SJCRH30 (cell line): ENCODE measurements at regions not wholly inside any gene's neighbourhood (a gene's known extent, or its start where the extent isn't known, plus 50 kb on each side); places are given as distances from the start of the nearest gene placed in this dataset.
A peak's percentile ranks its signal among the peaks of the same experiment; 100 is the strongest.
"Not testable (repeated sequence)": the region's sequence is repeated elsewhere in the genome, so short reads cannot be mapped to it uniquely, and the experiment has no call there.

Experiments
- DNase-seq, 2 experiments: peaks; one replicate each; pipeline ENCODE4 v3.0.0-alpha.2; 2015 to 2020
- H3K27ac ChIP-seq: fragments of 250-450 bp; sonication (Bioruptor Pico); 2 replicates; pipeline ENCODE4 v1.5.1; 2020; ENCODE audit warnings: mild to moderate bottlenecking, moderate library complexity
- H3K27me3 ChIP-seq: fragments of 250-450 bp; sonication (Bioruptor Pico); 2 replicates; pipeline ENCODE4 v1.5.1; 2020; ENCODE audit warnings: mild to moderate bottlenecking, moderate library complexity
- H3K36me3 ChIP-seq: fragments of 250-450 bp; sonication (Bioruptor Pico); 2 replicates; pipeline ENCODE4 v1.5.1; 2020; ENCODE audit warnings: mild to moderate bottlenecking, moderate library complexity
- H3K4me1 ChIP-seq: fragments of 250-450 bp; sonication (Bioruptor Pico); 2 replicates; pipeline ENCODE4 v1.5.1; 2020; ENCODE audit warnings: mild to moderate bottlenecking, moderate library complexity
- H3K4me3 ChIP-seq: fragments of 250-450 bp; sonication (Bioruptor Pico); 2 replicates; pipeline ENCODE4 v1.5.1; 2020; ENCODE audit warnings: mild to moderate bottlenecking, moderate library complexity
- H3K9me3 ChIP-seq: fragments of 250-450 bp; sonication (Bioruptor Pico); replicated peaks from 2 replicates; pipeline ENCODE4 v1.5.1; 2020; ENCODE audit warnings: mild to moderate bottlenecking, moderate library complexity

- no peaks in the 10 kb centered on the region for H3K4me1 ChIP-seq
- H3K9me3 ChIP-seq, result no peaks in the 10 kb centered on the region
- no peaks in the 10 kb centered on the region for H3K36me3 ChIP-seq
- 0 out of 2 replicates have a peak, but pooled peaks cover 4% of the 10 kb centered on the region for H3K27me3 ChIP-seq
- no peak overlapping the region for H3K4me3 ChIP-seq
- H3K27ac ChIP-seq, result no peak overlapping the region
- DNase-seq, result no peak
Observed at GRCh38 chr16:61128545-61129323, 907.5 kb downstream of the CDH8 start.

GRCh38 chr16:61105544-61105943 lies 930.7 kb downstream of the CDH8 start:
- H3K36me3 ChIP-seq, result no peaks in the 10 kb centered on the region
- H3K4me1 ChIP-seq, result no peaks in the 10 kb centered on the region
- no peak overlapping the region for H3K4me3 ChIP-seq
- no peak for DNase-seq
- 0 out of 2 replicates have a peak, but pooled peaks cover 4% of the 10 kb centered on the region for H3K9me3 ChIP-seq
- H3K27me3 ChIP-seq, result 0 out of 2 replicates have a peak, but pooled peaks cover 2% of the 10 kb centered on the region
- no peak overlapping the region for H3K27ac ChIP-seq

- no peaks in the 10 kb centered on the region for H3K36me3 ChIP-seq
- H3K27me3 ChIP-seq, result no peaks in the 10 kb centered on the region
- H3K4me1 ChIP-seq, result no peaks in the 10 kb centered on the region
- H3K9me3 ChIP-seq, result no peaks in the 10 kb centered on the region
- H3K27ac ChIP-seq, result no peak overlapping the region
- H3K4me3 ChIP-seq, result no peak overlapping the region
- peak in 1 of 2 experiments; percentile 23 for DNase-seq
Observed at GRCh38 chr16:61098505-61098904, 937.7 kb downstream of the CDH8 start.

- not testable (repeated sequence) for H3K4me3 ChIP-seq, H3K9me3 ChIP-seq, H3K4me1 ChIP-seq, H3K36me3 ChIP-seq, H3K27ac ChIP-seq, DNase-seq, H3K27me3 ChIP-seq
Observed at GRCh38 chr16:61091300-61091699, 944.9 kb downstream of the CDH8 start.

- H3K36me3 ChIP-seq, result no peaks in the 10 kb centered on the region
- no peak for DNase-seq
- H3K9me3 ChIP-seq, result no peaks in the 10 kb centered on the region
- no peak overlapping the region for H3K4me3 ChIP-seq
- no peaks in the 10 kb centered on the region for H3K4me1 ChIP-seq
- no peak overlapping the region for H3K27ac ChIP-seq
- no peaks in the 10 kb centered on the region for H3K27me3 ChIP-seq
Observed at GRCh38 chr16:61083711-61084110, 952.5 kb downstream of the CDH8 start.

DNA sequence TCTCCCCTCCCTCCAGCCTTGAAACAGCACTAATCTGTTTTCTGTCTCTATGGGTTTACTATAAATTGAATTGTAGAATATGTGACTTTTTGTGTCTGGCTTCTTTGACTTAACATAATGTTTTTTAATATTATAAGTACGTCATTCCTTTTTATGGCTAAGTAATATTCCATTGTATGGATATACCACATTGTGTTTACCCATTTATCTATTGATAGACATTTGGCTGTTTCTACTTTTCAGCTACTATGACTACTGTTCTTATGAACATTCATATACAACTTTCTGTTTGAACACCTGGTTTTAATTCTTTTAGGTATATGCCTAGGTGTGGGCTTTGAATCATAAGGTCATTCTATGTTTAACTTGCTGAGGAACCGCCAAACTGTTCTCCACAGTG lies 961.9 kb downstream of the CDH8 start:
- Histone ChIP-seq H3K9me3 (no peaks in the 10 kb centered on the region), H3K4me3 (no peak overlapping the region), H3K27ac (no peak overlapping the region), H3K4me1 (no peaks in the 10 kb centered on the region), H3K27me3 (no peaks in the 10 kb centered on the region), H3K36me3 (no peaks in the 10 kb centered on the region)
- DNase-seq, result no peak

DNA sequence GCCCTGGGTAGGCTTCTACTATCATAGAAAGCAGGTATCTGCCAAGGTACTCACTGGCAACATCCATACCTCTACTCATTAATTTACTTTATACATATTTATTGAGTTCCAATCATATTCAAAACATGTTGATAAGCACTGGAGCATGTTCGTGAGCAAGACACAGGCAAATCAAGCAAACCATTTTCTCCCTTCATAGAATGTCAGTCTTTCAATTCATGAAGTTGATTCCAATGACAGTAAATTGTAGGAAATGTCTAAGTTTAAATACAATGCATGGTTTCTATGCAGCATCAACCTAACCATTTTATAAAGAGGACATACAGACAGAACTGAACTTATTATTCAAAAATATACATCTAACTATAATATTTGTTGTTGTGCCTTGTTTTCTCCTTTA lies 978.6 kb downstream of the CDH8 start:
- Histone ChIP-seq H3K9me3 (no peaks in the 10 kb centered on the region), H3K27me3 (no peaks in the 10 kb centered on the region), H3K36me3 (no peaks in the 10 kb centered on the region), H3K4me1 (no peaks in the 10 kb centered on the region), H3K4me3 (no peak overlapping the region), H3K27ac (no peak overlapping the region)
- DNase-seq, result no peak

GRCh38 chr16:61050547-61050946 lies 985.7 kb downstream of the CDH8 start:
- Histone ChIP-seq H3K4me3 (no peak overlapping the region), H3K27me3 (no peaks in the 10 kb centered on the region; the same call in 1 of the 2 replicates), H3K4me1 (no peaks in the 10 kb centered on the region), H3K9me3 (no peaks in the 10 kb centered on the region), H3K36me3 (no peaks in the 10 kb centered on the region), H3K27ac (no peak overlapping the region)
- DNase-seq, result no peak

DNA sequence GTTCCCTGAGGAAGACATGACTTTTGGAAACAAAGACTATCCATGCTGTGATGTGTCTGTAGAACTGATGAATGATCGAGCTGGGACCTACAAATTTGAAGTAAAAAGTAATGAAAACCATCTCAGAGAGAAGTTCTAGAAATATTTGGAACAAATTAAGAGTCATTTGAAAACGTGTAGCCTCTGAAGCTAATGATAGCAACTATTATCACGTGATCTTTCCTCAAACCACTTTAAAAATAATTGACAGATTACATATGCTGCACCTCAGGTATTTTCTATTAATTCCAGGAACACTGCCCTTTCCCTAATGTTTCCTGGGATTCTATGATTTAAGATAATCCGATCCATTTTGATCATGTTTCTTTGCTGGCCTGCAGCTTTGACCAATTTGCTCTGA lies 990.3 kb downstream of the CDH8 start:
- DNase-seq, result no peak
- no peak overlapping the region for H3K27ac ChIP-seq
- no peaks in the 10 kb centered on the region for H3K36me3 ChIP-seq
- no peak overlapping the region for H3K4me3 ChIP-seq
- H3K27me3 ChIP-seq, result no peaks in the 10 kb centered on the region; the same call in 1 of the 2 replicates
- no peaks in the 10 kb centered on the region for H3K9me3 ChIP-seq
- H3K4me1 ChIP-seq, result no peaks in the 10 kb centered on the region

- DNase-seq, result peak; percentile 17 to 59
- H3K27ac ChIP-seq, result no peak overlapping the region
- H3K4me1 ChIP-seq, result no peaks in the 10 kb centered on the region
- H3K36me3 ChIP-seq, result no peaks in the 10 kb centered on the region
- no peaks in the 10 kb centered on the region for H3K9me3 ChIP-seq
- H3K27me3 ChIP-seq, result no peaks in the 10 kb centered on the region
- H3K4me3 ChIP-seq, result no peak overlapping the region
Observed at GRCh38 chr16:61042737-61043136, 993.5 kb downstream of the CDH8 start.

- H3K9me3 ChIP-seq, result no peaks in the 10 kb centered on the region
- no peak overlapping the region for H3K4me3 ChIP-seq
- peaks cover 1% of the 10 kb centered on the region for H3K4me1 ChIP-seq
- H3K27me3 ChIP-seq, result no peaks in the 10 kb centered on the region
- no peak overlapping the region for H3K27ac ChIP-seq
- H3K36me3 ChIP-seq, result no peaks in the 10 kb centered on the region
- DNase-seq, result no peak
Observed at GRCh38 chr16:61030616-61031015, 1005.6 kb downstream of the CDH8 start.

DNA sequence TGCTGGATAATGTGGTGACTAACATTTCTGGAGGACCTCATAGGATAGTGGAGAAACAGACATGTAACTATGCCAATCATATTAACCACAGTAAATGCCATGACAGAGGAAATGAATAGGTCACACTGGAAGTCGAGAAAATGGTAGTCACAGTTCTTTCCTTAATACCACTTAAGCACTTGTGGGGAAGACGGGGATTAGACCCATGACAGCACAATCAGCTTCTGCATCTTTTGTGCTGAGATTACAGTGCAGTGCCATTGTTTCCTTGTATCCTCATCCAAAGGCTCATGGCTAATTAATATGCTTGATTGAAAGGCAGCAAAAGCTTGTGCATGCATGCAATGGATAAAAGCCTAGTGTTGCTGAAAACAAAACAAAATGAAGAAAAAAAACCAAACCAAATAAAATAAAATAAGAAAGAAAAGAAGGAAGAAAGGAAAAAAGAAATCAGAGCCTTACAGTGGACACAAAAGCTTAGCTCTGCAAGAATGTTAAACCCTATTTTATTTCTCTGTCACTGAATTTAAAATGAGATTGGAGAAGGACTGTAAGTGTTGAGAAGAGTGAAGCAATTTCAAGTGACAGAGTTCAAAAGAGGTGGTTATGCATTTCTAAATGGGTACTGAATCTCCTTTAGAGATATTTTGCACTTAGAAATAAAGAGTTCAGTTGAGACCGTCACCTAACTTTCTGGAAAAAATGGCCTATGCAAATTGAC lies 1011.9 kb downstream of the CDH8 start:
- peak overlapping the region; percentile 83 for H3K27ac ChIP-seq
- no peaks in the 10 kb centered on the region for H3K9me3 ChIP-seq
- no peaks in the 10 kb centered on the region for H3K27me3 ChIP-seq
- H3K4me3 ChIP-seq, result no peak overlapping the region
- peaks cover 36% of the 10 kb centered on the region for H3K4me1 ChIP-seq
- no peaks in the 10 kb centered on the region for H3K36me3 ChIP-seq
- peak; percentile 73 to 90 for DNase-seq

DNA sequence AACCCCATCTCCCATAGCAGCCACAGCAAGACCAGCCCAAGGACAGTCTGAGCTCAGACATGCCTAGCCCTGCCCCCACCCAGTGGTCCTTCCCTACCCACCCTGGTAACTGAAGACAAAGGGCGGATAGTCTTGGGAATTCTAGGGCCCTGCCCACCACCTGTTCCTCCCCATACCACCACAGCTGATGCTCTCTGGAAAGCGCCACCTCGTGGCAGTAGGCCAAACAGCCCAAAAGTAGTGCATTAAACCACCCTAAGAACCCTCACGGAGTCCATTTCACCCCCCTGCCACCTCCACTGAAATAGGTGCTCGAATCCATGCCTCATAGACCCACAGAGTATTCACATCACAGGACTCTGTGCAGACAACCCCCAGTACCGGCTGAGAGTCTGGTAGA lies 1021.4 kb downstream of the CDH8 start:
- no peak overlapping the region for H3K27ac ChIP-seq
- H3K9me3 ChIP-seq, result no peaks in the 10 kb centered on the region
- peak; percentile 61 to 73 for DNase-seq
- H3K36me3 ChIP-seq, result no peaks in the 10 kb centered on the region
- no peak overlapping the region for H3K4me3 ChIP-seq
- peaks cover 4% of the 10 kb centered on the region; the same call in 1 of the 2 replicates for H3K4me1 ChIP-seq
- H3K27me3 ChIP-seq, result no peaks in the 10 kb centered on the region

GRCh38 chr16:61007694-61008093 lies 1028.5 kb downstream of the CDH8 start:
- Histone ChIP-seq H3K36me3 (no peaks in the 10 kb centered on the region), H3K27ac (no peak overlapping the region), H3K4me1 (no peaks in the 10 kb centered on the region), H3K4me3 (no peak overlapping the region), H3K27me3 (peaks cover under 1% of the 10 kb centered on the region; the same call in 1 of the 2 replicates), H3K9me3 (no peaks in the 10 kb centered on the region)
- DNase-seq, result peak in 1 of 2 experiments; percentile 6

DNA sequence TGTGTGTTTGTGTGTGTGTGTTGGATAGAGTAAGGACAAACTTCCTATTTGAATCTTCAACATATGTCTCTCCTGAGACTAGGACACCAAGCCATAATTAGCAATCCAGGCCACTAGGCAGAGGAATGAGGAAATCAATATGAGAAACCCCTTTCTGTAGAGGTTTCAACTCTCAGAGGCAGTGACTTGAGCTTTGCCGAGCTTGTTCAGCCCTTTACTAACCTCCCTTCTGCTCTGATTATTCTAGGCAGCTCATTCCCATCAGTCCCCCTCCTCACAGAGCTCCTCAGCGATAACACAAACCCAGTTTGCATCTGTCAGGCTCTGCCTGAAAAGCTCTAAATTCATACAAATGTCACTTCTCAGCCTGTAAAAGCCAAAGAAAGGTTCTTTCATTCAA lies 1030.3 kb downstream of the CDH8 start:
- H3K9me3 ChIP-seq, result no peaks in the 10 kb centered on the region
- no peak overlapping the region for H3K27ac ChIP-seq
- no peak for DNase-seq
- no peak overlapping the region for H3K4me3 ChIP-seq
- H3K27me3 ChIP-seq, result peaks cover 4% of the 10 kb centered on the region; the same call in 1 of the 2 replicates
- no peaks in the 10 kb centered on the region for H3K4me1 ChIP-seq
- no peaks in the 10 kb centered on the region for H3K36me3 ChIP-seq
